ENCODE measurements at regions not wholly inside any gene's neighbourhood (a gene's known extent, or its start where the extent isn't known, plus 50 kb on each side); places are given as distances from the start of the nearest gene placed in this dataset.

DNA sequence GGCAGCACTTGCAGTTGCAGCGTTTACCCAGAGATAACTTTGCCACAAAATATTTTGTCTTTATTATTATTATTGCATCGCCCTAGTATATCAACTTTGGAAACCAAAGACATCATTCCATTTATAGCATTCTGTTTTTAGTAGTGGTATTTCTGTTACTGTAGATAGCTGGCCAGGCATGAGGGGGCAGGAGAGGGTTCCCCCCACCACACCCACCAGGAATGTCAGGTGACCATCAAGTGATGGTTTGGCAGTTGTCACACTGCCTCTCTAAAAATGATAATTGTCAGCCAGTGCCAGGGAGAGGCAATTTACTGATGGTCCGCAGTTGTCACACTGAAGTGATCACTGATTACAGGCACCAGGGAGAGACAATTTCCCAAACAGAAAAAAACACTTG lies 135.6 kb downstream of the TSEN15 start:
- Histone ChIP-seq H3K9me3 (ENCODE audit: control extremely low read depth in 1 of 3, control insufficient read depth in 2 of 3, insufficient read depth in 1 of 3, low read length in 2 of 3) (no peaks in the 10 kb centered on the region), H3K4me2 (replicated peaks; ENCODE audit: low read depth, low read length, poor library complexity, severe bottlenecking) (no peak overlapping the region), H4K20me1 (ENCODE audit: control insufficient read depth, insufficient read depth, low read length, poor library complexity, severe bottlenecking) (no peaks in the 10 kb centered on the region), H3K4me3 (ENCODE audit: control extremely low read depth in 1 of 5, extremely low read depth in 1 of 5, insufficient read depth in 1 of 5, low read depth in 2 of 5, low read length in 4 of 5) (no peak overlapping the region), H2AFZ (ENCODE audit: insufficient read depth, low read depth, low read length, poor library complexity, severe bottlenecking) (no peak overlapping the region), H3K27ac (ENCODE audit: low read length in 2 of 2) (no peak overlapping the region), H3K79me2 (ENCODE audit: control insufficient read depth, insufficient read depth, low read length) (no peaks in the 10 kb centered on the region), H3K9ac (ENCODE audit: low read length) (no peak overlapping the region), H3K36me3 (replicated peaks in 1 of 2; ENCODE audit: control extremely low read depth in 1 of 2, control insufficient read depth in 1 of 2, extremely low read depth in 1 of 2, insufficient read depth in 2 of 2, low read length in 1 of 2) (no peaks in the 10 kb centered on the region), H3K27me3 (replicated peaks in 1 of 4; ENCODE audit: control extremely low read depth in 1 of 4, control insufficient read depth in 3 of 4, insufficient read depth in 4 of 4, low read length in 3 of 4) (no peaks in the 10 kb centered on the region), H3K4me1 (ENCODE audit: control insufficient read depth in 2 of 2, insufficient read depth in 2 of 2, low read length in 2 of 2) (no peaks in the 10 kb centered on the region)
- Mint-ChIP-seq H3K4me3 (no peak overlapping the region), H3K27me3 (peaks cover 11% of the 10 kb centered on the region), H3K9me3 (ENCODE audit: insufficient read depth) (no peaks in the 10 kb centered on the region), H3K4me1 (no peaks in the 10 kb centered on the region), H3K27ac (no peak overlapping the region)
- ATAC-seq (ENCODE audit: low read depth) (no peak), DNase-seq (no peak)
- TF ChIP-seq, protein P1, sequence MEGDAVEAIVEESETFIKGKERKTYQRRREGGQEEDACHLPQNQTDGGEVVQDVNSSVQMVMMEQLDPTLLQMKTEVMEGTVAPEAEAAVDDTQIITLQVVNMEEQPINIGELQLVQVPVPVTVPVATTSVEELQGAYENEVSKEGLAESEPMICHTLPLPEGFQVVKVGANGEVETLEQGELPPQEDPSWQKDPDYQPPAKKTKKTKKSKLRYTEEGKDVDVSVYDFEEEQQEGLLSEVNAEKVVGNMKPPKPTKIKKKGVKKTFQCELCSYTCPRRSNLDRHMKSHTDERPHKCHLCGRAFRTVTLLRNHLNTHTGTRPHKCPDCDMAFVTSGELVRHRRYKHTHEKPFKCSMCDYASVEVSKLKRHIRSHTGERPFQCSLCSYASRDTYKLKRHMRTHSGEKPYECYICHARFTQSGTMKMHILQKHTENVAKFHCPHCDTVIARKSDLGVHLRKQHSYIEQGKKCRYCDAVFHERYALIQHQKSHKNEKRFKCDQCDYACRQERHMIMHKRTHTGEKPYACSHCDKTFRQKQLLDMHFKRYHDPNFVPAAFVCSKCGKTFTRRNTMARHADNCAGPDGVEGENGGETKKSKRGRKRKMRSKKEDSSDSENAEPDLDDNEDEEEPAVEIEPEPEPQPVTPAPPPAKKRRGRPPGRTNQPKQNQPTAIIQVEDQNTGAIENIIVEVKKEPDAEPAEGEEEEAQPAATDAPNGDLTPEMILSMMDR (IDR thresholded peaks at IDR 0.05) = no peak
- intact Hi-C loops (cut with micrococcal nuclease) = no loop called here
- CTCF ChIA-PET = no interaction called here
- no CpG with 5 or more reads among the region's 3 CpGs for WGBS (ENCODE audit: insufficient coverage)
- POLR2A ChIA-PET = no interaction called here

DNA sequence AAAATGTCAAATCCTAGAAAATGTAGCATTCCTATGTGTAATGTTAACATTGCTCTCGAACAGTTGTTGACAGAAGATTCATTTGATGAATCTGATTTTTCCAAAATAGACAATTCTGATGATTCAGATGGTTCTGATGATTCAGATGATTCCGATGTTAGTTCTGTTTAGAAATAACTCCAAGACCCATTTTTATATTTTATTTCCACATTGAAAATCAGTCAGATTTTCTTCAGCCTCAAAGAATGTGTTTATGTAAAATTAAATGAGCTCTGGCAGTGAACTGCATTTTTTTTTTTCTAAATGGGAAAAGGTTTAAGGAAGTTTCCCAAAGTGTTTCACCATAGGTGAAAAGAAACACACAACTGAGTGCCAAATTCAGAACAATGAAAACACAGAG lies 136.5 kb downstream of the TSEN15 start:
- H3K9me3 ChIP-seq (ENCODE audit: control extremely low read depth in 1 of 3, control insufficient read depth in 2 of 3, insufficient read depth in 1 of 3, low read length in 2 of 3) = no peaks in the 10 kb centered on the region
- no peaks in the 10 kb centered on the region for H3K4me1 ChIP-seq (ENCODE audit: control insufficient read depth in 2 of 2, insufficient read depth in 2 of 2, low read length in 2 of 2)
- ATAC-seq (ENCODE audit: low read depth) (no peak), DNase-seq (no peak)
- H3K27me3 ChIP-seq (replicated peaks in 1 of 4; ENCODE audit: control extremely low read depth in 1 of 4, control insufficient read depth in 3 of 4, insufficient read depth in 4 of 4, low read length in 3 of 4) = no peaks in the 10 kb centered on the region
- no peak overlapping the region for H3K4me3 ChIP-seq (ENCODE audit: control extremely low read depth in 1 of 5, extremely low read depth in 1 of 5, insufficient read depth in 1 of 5, low read depth in 2 of 5, low read length in 4 of 5)
- H3K4me2 ChIP-seq (replicated peaks; ENCODE audit: low read depth, low read length, poor library complexity, severe bottlenecking) = no peak overlapping the region
- H3K79me2 ChIP-seq (ENCODE audit: control insufficient read depth, insufficient read depth, low read length) = no peaks in the 10 kb centered on the region
- intact Hi-C loops (cut with micrococcal nuclease) = no loop called here
- no peak for TF ChIP-seq EZH2 (IDR thresholded peaks at IDR 0.05; ENCODE audit: borderline replicate concordance, insufficient read depth, low read depth, low read length, poor library complexity, severe bottlenecking)
- TF ChIP-seq, protein P1 (IDR thresholded peaks at IDR 0.05) = no peak
- POLR2A ChIA-PET = no interaction called here
- Mint-ChIP-seq H3K27ac (no peak overlapping the region), H3K27me3 (peaks cover 11% of the 10 kb centered on the region), H3K4me3 (no peak overlapping the region), H3K4me1 (no peaks in the 10 kb centered on the region), H3K9me3 (ENCODE audit: insufficient read depth) (no peaks in the 10 kb centered on the region)
- CTCF ChIA-PET = no interaction called here
- no peak overlapping the region for H3K9ac ChIP-seq (ENCODE audit: low read length)
- H3K27ac ChIP-seq (ENCODE audit: low read length in 2 of 2) = no peak overlapping the region
- no peak overlapping the region for H2AFZ ChIP-seq (ENCODE audit: insufficient read depth, low read depth, low read length, poor library complexity, severe bottlenecking)
- H4K20me1 ChIP-seq (ENCODE audit: control insufficient read depth, insufficient read depth, low read length, poor library complexity, severe bottlenecking) = no peaks in the 10 kb centered on the region
- no peaks in the 10 kb centered on the region for H3K36me3 ChIP-seq (replicated peaks in 1 of 2; ENCODE audit: control extremely low read depth in 1 of 2, control insufficient read depth in 1 of 2, extremely low read depth in 1 of 2, insufficient read depth in 2 of 2, low read length in 1 of 2)
- WGBS (ENCODE audit: insufficient coverage) = no CpG with 5 or more reads among the region's 2 CpGs
